ENCODE measurements at regions not wholly inside any gene's neighbourhood (a gene's known extent, or its start where the extent isn't known, plus 50 kb on each side); places are given as distances from the start of the nearest gene placed in this dataset.
"Not testable (repeated sequence)": the region's sequence is repeated elsewhere in the genome, so short reads cannot be mapped to it uniquely, and the experiment has no call there.

GRCh38 chr1:166307261-166308188, 140.7 kb upstream of the FAM78B start:
- no peak for DNase-seq

GRCh38 chr1:166316306-166316705, 149.5 kb upstream of the FAM78B start:
- DNase-seq = not testable (repeated sequence)

- DNase-seq = no peak
Observed at GRCh38 chr1:166322470-166322869, 155.7 kb upstream of the FAM78B start.

GRCh38 chr1:166327886-166328285, 161.1 kb upstream of the FAM78B start:
- no peak for DNase-seq

GRCh38 chr1:166328956-166329355, 162.2 kb upstream of the FAM78B start:
- DNase-seq = no peak

GRCh38 chr1:166330096-166330495, 163.3 kb upstream of the FAM78B start:
- DNase-seq = no peak

- no peak for DNase-seq
Observed at GRCh38 chr1:166338105-166338504, 171.3 kb upstream of the FAM78B start.

- DNase-seq = no peak
Observed at GRCh38 chr1:166340709-166341108, 173.9 kb upstream of the FAM78B start.

- no peak for DNase-seq
Observed at GRCh38 chr1:166343276-166343675, 176.5 kb upstream of the FAM78B start.

GRCh38 chr1:166350490-166350889, 183.7 kb upstream of the FAM78B start:
- DNase-seq = no peak

GRCh38 chr1:166351676-166352075, 184.9 kb upstream of the FAM78B start:
- DNase-seq = no peak

- DNase-seq = no peak
Observed at GRCh38 chr1:166353213-166353612, 186.4 kb upstream of the FAM78B start.

GRCh38 chr1:166354406-166354805, 187.6 kb upstream of the FAM78B start:
- DNase-seq = no peak

GRCh38 chr1:166365081-166365480, 198.3 kb upstream of the FAM78B start:
- no peak for DNase-seq

GRCh38 chr1:166368030-166368429, 201.2 kb upstream of the FAM78B start:
- DNase-seq = no peak

- DNase-seq = no peak
Observed at GRCh38 chr1:166377896-166378295, 211.1 kb upstream of the FAM78B start.

GRCh38 chr1:166378805-166379204, 212.0 kb upstream of the FAM78B start:
- DNase-seq = no peak

- no peak for DNase-seq
Observed at GRCh38 chr1:166379447-166379846, 212.6 kb upstream of the FAM78B start.

- DNase-seq = no peak
Observed at GRCh38 chr1:166383137-166383536, 216.3 kb upstream of the FAM78B start.

- no peak for DNase-seq
Observed at GRCh38 chr1:166383635-166384346, 217.0 kb upstream of the FAM78B start.

GRCh38 chr1:166384948-166385347, 218.1 kb upstream of the FAM78B start:
- DNase-seq = no peak

- DNase-seq = no peak
Observed at GRCh38 chr1:166390366-166391033, 223.7 kb upstream of the FAM78B start.

GRCh38 chr1:166391279-166392066, 224.7 kb upstream of the FAM78B start:
- DNase-seq = no peak

All from NCI-H510A (cell line).